ENCODE measurements at regions not wholly inside any gene's neighbourhood (a gene's known extent, or its start where the extent isn't known, plus 50 kb on each side); places are given as distances from the start of the nearest gene placed in this dataset.

GRCh38 chr13:109684084-109684823 lies 102.1 kb downstream of the IRS2 start:
- Mint-ChIP-seq H3K27me3 (peaks cover 47% of the 10 kb centered on the region), H3K4me3 (no peak overlapping the region), H3K36me3 (ENCODE audit: low read depth) (no peaks in the 10 kb centered on the region), H3K27ac (no peak overlapping the region), H3K4me1 (peaks cover 4% of the 10 kb centered on the region)
- no peaks in the 10 kb centered on the region for H3K9me3 ChIP-seq (ENCODE audit: control insufficient read depth, low read length, poor library complexity, severe bottlenecking)
- no peak for ATAC-seq
- no peak for DNase-seq

GRCh38 chr13:109682534-109683244 lies 103.7 kb downstream of the IRS2 start:
- Mint-ChIP-seq H3K27me3 (peaks cover 41% of the 10 kb centered on the region), H3K27ac (no peak overlapping the region)

DNA sequence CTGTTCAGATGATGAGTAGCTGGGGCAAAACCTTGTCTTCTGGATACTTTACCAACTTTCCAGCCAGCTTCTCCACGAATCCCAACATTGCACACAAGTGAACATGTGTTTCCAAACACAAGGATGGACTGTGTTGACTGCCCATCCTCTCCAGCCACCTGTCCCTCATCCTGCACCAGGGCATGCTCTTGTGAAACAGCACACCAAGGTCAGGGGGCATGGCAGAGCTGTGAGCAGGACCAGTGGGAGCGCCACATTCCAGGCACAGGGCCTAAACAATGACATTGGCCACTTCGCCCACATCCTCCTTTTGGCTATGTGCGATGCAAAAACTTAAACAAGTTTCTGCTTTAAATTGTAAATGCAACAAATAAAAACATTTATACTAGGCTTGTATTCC lies 105.5 kb downstream of the IRS2 start:
- Mint-ChIP-seq H3K27me3 (peaks cover 41% of the 10 kb centered on the region), H3K4me1 (peaks cover 4% of the 10 kb centered on the region)
- no peak for ATAC-seq

More at GRCh38 chr13:109682534-109683244, 103.7 kb downstream of the IRS2 start:
- Mint-ChIP-seq H3K4me3 (no peak overlapping the region), H3K36me3 (ENCODE audit: low read depth) (no peaks in the 10 kb centered on the region), H3K4me1 (peaks cover 4% of the 10 kb centered on the region)
- ATAC-seq (no peak), DNase-seq (no peak)
- H3K9me3 ChIP-seq (ENCODE audit: control insufficient read depth, low read length, poor library complexity, severe bottlenecking): no peaks in the 10 kb centered on the region

DNA sequence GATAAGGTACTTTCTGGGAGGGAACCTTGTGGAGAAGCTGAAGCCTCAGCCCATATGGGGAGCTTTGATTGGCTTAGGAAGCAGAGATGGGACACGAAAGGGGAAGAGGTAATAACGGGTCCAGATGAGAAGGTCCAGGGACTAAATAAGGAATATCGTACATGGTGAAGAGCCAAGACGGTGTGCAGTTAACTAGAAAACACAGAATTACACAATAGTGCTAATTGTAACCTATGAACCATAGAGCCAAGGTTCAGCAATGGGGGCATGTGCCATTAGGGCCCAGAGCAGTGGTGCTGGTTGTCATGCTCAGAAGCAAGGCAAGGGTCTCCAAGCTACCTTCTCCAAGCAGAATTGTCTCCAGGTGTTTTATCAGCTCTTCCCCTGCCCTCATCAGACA lies 106.1 kb downstream of the IRS2 start:
- H3K27me3 Mint-ChIP-seq: peaks cover 41% of the 10 kb centered on the region
- no peaks in the 10 kb centered on the region for H3K9me3 ChIP-seq (ENCODE audit: control insufficient read depth, low read length, poor library complexity, severe bottlenecking)
- no peak overlapping the region for H3K4me3 Mint-ChIP-seq
- peaks cover 4% of the 10 kb centered on the region for H3K4me1 Mint-ChIP-seq
- DNase-seq: no peak
- no peak for ATAC-seq
- H3K36me3 Mint-ChIP-seq (ENCODE audit: low read depth): peaks cover 2% of the 10 kb centered on the region
- H3K27ac Mint-ChIP-seq: no peak overlapping the region

More for the DNA sequence above, 105.5 kb downstream of the IRS2 start:
- Mint-ChIP-seq H3K4me3 (no peak overlapping the region), H3K36me3 (ENCODE audit: low read depth) (no peaks in the 10 kb centered on the region), H3K27ac (no peak overlapping the region)
- no peak for DNase-seq
- H3K9me3 ChIP-seq (ENCODE audit: control insufficient read depth, low read length, poor library complexity, severe bottlenecking): no peaks in the 10 kb centered on the region

DNA sequence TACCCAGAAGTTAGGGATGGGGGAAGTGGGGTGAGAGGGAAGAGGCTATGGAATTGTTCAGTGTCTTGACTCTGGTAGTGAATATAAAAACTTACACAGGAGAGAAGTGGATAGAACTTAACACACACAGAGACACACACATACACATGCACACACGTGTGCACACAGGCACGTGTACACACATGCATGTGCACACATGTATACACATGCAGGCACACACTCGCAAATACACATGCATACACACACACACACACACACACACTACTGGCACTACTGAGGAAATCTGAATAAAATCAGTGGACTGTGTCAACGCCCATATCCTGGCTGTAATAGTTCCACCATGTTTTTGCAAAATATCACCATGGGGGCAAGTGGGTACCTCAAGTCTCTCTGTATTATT lies 107.9 kb downstream of the IRS2 start:
- Mint-ChIP-seq H3K4me1 (peaks cover under 1% of the 10 kb centered on the region), H3K27ac (no peak overlapping the region), H3K27me3 (peaks cover 32% of the 10 kb centered on the region), H3K36me3 (ENCODE audit: low read depth) (peaks cover 6% of the 10 kb centered on the region), H3K4me3 (no peak overlapping the region)
- H3K9me3 ChIP-seq (ENCODE audit: control insufficient read depth, low read length, poor library complexity, severe bottlenecking): no peaks in the 10 kb centered on the region
- no peak for ATAC-seq
- DNase-seq: no peak

DNA sequence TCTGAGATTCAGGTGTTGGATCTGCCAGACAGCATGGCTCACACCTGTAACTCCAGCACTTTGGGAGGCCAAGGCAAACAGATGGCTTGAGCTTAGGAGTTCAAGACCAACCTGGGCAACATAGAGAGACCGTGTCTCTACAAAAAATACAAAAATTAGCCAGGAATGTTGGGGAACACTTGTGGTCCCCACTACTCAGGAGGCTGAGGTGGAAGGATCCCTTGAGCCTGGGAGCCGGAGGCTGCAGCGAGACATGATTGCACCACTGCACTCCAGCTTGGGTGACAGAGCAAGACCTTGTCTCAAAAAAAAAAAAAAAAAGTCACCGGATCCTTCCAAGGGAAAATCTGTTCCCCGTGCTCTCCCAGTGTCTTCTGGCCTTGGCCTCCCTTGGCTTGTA lies 109.2 kb downstream of the IRS2 start:
- Mint-ChIP-seq H3K36me3 (ENCODE audit: low read depth) (peaks cover 6% of the 10 kb centered on the region), H3K27me3 (peaks cover 29% of the 10 kb centered on the region), H3K4me3 (no peak overlapping the region), H3K27ac (no peak overlapping the region), H3K4me1 (no peaks in the 10 kb centered on the region)
- DNase-seq (no peak), ATAC-seq (no peak)
- no peaks in the 10 kb centered on the region for H3K9me3 ChIP-seq (ENCODE audit: control insufficient read depth, low read length, poor library complexity, severe bottlenecking)

DNA sequence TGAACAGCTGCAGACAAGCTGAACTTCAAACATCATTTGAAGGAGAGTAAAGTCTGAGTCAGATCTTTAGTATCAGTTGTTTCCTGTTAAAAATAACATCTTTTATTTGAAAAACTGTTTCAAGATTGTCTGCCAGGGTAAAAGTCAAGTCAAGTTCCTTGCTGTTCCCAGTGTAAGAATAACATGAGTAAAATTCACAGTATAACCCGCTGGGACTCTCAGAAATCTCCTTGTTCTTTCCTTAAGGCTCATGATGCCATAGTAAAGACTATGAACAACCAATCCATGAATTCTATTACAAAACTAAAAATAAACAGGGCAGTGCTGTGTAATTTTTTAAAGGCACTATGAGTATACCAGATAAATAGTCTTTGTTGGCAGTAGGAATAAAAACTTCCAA lies 112.9 kb downstream of the IRS2 start:
- ATAC-seq: no peak
- no peak for DNase-seq
- H3K27ac Mint-ChIP-seq: no peak overlapping the region
- H3K9me3 ChIP-seq (ENCODE audit: control insufficient read depth, low read length, poor library complexity, severe bottlenecking): no peaks in the 10 kb centered on the region
- H3K4me1 Mint-ChIP-seq: no peaks in the 10 kb centered on the region
- no peak overlapping the region for H3K4me3 Mint-ChIP-seq
- H3K27me3 Mint-ChIP-seq: peaks cover 24% of the 10 kb centered on the region
- peaks cover 6% of the 10 kb centered on the region for H3K36me3 Mint-ChIP-seq (ENCODE audit: low read depth)

GRCh38 chr13:109672545-109672944 lies 113.8 kb downstream of the IRS2 start:
- DNase-seq (no peak), ATAC-seq (no peak)
- peaks cover 6% of the 10 kb centered on the region for H3K36me3 Mint-ChIP-seq (ENCODE audit: low read depth)
- H3K27me3 Mint-ChIP-seq: peaks cover 26% of the 10 kb centered on the region
- no peaks in the 10 kb centered on the region for H3K4me1 Mint-ChIP-seq
- no peak overlapping the region for H3K27ac Mint-ChIP-seq
- no peaks in the 10 kb centered on the region for H3K9me3 ChIP-seq (ENCODE audit: control insufficient read depth, low read length, poor library complexity, severe bottlenecking)
- no peak overlapping the region for H3K4me3 Mint-ChIP-seq

DNA sequence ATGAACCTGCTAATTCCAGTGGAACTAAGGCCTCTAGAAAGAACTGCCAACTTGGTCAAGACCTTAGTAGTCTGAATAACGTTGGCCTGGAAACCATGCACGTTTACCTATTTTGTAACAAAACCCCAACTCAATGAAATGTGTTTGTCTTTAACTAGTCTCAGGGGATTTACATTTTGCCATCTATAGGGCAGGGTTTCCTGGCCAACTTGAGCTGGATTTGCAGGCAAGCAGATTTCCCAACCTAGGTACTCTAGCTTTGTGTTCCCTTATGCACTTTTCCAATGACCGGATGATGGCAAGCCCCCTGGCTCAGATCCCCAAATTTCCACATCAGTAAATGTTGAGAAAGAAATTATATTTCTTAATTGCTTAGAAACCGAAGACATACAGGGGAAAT lies 114.5 kb downstream of the IRS2 start:
- ATAC-seq (no peak), DNase-seq (no peak)
- peaks cover 6% of the 10 kb centered on the region for H3K36me3 Mint-ChIP-seq (ENCODE audit: low read depth)

GRCh38 chr13:109670776-109671175 lies 115.6 kb downstream of the IRS2 start:
- DNase-seq (no peak), ATAC-seq (no peak)
- Mint-ChIP-seq H3K4me1 (peaks cover 3% of the 10 kb centered on the region), H3K27ac (no peak overlapping the region), H3K36me3 (ENCODE audit: low read depth) (peaks cover 6% of the 10 kb centered on the region), H3K27me3 (peaks cover 35% of the 10 kb centered on the region), H3K4me3 (no peak overlapping the region)
- no peaks in the 10 kb centered on the region for H3K9me3 ChIP-seq (ENCODE audit: control insufficient read depth, low read length, poor library complexity, severe bottlenecking)

More for the DNA sequence above, 114.5 kb downstream of the IRS2 start:
- Mint-ChIP-seq H3K4me3 (no peak overlapping the region), H3K27ac (no peak overlapping the region), H3K4me1 (peaks cover 3% of the 10 kb centered on the region), H3K27me3 (peaks cover 33% of the 10 kb centered on the region)
- H3K9me3 ChIP-seq (ENCODE audit: control insufficient read depth, low read length, poor library complexity, severe bottlenecking): no peaks in the 10 kb centered on the region

- DNase-seq: no peak
- no peak for ATAC-seq
- H3K36me3 Mint-ChIP-seq (ENCODE audit: low read depth): peaks cover under 1% of the 10 kb centered on the region
- H3K27me3 Mint-ChIP-seq: peaks cover 32% of the 10 kb centered on the region
- no peaks in the 10 kb centered on the region for H3K9me3 ChIP-seq (ENCODE audit: control insufficient read depth, low read length, poor library complexity, severe bottlenecking)
- H3K4me3 Mint-ChIP-seq: no peak overlapping the region
- peaks cover 3% of the 10 kb centered on the region for H3K4me1 Mint-ChIP-seq
- no peak overlapping the region for H3K27ac Mint-ChIP-seq
Measured at GRCh38 chr13:109669956-109670355, 116.4 kb downstream of the IRS2 start.

DNA sequence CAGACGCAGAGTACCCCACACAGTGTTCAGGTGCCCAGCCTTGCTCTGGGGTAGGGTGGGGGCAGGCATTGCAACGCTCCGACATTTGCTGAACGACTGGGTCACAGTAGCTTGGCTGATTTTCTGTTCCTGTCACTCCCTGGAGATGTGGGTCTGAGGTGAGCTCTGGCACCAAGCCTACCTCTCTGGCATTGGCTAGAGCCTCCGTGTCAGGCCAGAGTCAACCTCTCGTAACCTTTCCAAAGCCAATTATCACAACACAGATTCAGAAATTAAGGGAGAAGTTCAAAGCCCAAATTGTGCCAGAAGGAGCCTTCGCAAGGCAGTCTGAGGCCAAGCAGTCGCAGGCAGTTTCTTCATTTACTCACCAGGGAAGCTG lies 117.2 kb downstream of the IRS2 start:
- no peak for ATAC-seq
- no peak for DNase-seq
- H3K9me3 ChIP-seq (ENCODE audit: control insufficient read depth, low read length, poor library complexity, severe bottlenecking): no peaks in the 10 kb centered on the region
- peak overlapping the region; percentile 27 for H3K27ac Mint-ChIP-seq
- H3K4me1 Mint-ChIP-seq: peaks cover 3% of the 10 kb centered on the region
- H3K36me3 Mint-ChIP-seq (ENCODE audit: low read depth): no peaks in the 10 kb centered on the region
- H3K4me3 Mint-ChIP-seq: no peak overlapping the region
- peaks cover 30% of the 10 kb centered on the region for H3K27me3 Mint-ChIP-seq

- H3K4me3 Mint-ChIP-seq: no peak overlapping the region
- DNase-seq (no peak), ATAC-seq (no peak)
- peak overlapping the region; percentile 27 for H3K27ac Mint-ChIP-seq
- H3K36me3 Mint-ChIP-seq (ENCODE audit: low read depth): no peaks in the 10 kb centered on the region
- H3K27me3 Mint-ChIP-seq: peaks cover 30% of the 10 kb centered on the region
- no peaks in the 10 kb centered on the region for H3K9me3 ChIP-seq (ENCODE audit: control insufficient read depth, low read length, poor library complexity, severe bottlenecking)
- H3K4me1 Mint-ChIP-seq: peaks cover 3% of the 10 kb centered on the region
Measured at GRCh38 chr13:109668433-109669233, 117.8 kb downstream of the IRS2 start.
